GM21723 (cell line): ENCODE measurements at regions not wholly inside any gene's neighbourhood (a gene's known extent, or its start where the extent isn't known, plus 50 kb on each side); places are given as distances from the start of the nearest gene placed in this dataset.
"Not testable (repeated sequence)": the region's sequence is repeated elsewhere in the genome, so short reads cannot be mapped to it uniquely, and the experiment has no call there.

ENCODE experiments used
- ATAC-seq: cut with Tn5 transposase; IDR thresholded peaks from one replicate; pipeline ENCODE4 v1.9.1; 2021; ENCODE audit warnings: mild to moderate bottlenecking, moderate library complexity; ENCODE audit not compliant: unreplicated experiment

DNA sequence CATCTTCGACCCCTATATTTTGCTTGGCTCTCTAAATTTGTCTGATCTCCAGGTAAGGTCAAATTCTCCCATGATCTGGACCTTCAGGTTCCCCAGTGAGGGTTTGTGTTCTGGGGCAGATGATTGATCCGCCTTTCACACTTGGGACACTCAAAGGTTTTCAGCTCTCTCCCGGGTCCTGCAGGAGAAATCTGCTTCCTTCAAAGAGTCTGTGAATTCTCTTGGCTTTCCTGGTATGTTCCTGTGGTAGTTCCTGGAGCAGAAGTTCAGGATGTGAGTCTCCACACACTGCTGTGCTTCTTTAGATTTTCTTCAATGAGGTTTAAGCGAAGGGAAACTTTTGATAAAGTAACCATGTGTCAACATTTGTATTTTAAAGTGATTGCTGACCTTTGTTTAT, 318.0 kb downstream of the TAF11L14 start:
- ATAC-seq: no peak

DNA sequence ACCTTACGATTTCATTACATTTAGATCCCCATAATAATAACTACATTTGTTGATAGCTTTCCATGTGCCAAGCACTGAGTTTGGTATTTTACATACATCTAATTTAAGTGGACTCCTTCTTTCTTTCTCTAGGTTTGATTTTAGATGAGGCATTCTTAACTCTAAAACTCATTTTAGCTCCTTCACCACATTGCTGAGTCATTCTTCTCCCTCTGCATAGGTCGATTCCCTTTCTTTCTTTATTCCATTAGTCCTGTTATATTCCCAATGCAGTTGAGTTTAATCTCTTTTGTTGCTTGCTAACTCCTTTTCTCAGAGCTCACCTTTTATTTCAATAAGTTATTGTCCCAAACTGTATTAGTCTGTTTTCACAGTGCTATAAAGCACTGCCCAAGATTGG, 329.8 kb downstream of the TAF11L14 start:
- ATAC-seq: no peak

DNA sequence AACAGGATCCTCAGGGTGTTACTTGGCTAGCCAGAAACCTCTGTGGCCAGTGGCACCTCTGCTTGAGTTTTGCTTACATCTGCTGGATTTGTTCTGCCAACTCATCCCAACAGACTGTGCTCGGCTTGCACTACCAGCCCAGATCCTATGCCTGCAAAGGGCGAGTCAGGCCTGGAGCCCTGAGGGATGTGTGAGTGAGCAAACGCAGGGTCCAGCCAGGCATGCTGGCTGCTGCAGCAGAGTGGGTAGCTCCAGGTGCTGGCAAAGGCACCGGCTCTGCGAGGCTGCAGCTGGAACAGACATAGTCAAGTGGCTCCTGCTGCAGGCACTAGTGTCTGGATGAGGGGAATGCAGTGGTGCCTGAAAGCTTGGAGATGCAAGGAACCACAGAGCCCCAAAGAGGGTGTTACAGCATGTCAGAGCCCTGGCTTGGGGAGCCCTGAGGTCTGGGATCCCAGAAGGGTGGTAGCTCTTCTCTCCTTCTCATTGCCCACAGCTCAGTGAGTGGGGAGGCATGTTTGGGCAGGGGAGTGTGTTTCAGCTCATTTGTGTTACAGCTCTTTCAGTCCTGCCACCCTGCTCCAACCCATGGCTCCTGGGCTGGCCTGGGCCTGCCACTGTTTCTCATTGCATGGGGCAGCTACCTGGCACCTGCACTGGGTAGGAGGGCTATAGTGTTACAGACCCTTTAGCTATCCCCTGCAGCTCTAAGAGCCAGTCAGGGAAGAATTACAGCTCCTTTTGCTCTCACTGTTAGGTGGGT, 332.6 kb downstream of the TAF11L14 start:
- ATAC-seq: no peak

DNA sequence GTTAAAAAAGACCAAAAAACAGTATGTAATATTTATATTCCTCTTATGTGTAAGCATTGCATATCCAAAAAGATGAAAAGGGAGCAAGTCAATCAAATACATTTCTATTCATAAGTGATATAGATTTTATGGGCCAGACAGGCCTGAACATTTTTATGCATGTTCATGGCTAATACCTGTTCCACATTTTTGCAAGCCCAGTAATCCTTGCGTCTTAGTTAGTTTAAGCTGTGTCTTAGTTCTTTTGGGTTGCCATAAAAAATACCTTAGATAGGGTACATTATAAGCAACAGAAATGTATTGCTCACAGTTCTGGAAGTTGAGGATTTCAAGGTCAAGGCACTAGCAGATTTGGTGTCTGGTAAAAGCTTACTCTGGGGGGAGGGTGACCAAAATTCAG, 342.1 kb downstream of the TAF11L14 start:
- ATAC-seq: no peak

DNA sequence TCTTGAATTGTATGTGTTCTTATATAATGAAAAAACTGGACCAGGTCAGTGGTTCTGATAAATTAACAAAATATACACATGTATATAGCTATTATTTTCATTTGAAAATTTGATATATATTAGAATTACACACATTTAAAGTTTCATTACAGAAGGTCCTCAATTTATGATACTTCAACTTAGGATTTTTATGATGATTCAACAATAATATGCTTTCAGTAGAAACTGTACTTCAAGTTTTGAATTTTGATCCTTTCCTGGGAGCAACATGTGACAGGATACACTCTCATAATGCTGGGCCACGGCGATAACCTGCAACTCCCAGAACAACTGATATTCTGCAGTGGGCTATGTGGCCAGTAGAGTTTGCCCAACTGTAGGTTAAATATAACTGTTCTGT, 344.7 kb downstream of the TAF11L14 start:
- ATAC-seq: no peak

DNA sequence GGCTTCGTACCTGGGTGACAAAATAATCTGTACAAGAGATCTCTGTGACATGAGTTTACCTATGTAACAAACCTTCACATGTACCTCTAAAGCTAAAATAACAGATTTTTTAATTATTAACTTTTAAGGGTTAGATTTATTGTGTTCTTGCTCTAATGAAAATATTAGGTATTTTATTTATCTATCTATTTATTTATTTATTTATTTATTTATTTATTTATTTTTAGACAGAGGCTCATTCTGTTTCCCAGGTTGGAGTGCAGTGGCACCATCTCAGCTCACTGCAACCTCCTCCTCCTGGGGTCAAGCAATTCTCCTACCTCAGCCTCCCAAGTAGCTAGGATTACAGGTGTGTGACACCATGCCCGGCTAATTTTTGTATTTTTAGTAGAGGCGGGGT, 348.4 kb downstream of the TAF11L14 start:
- not testable (repeated sequence) for ATAC-seq

DNA sequence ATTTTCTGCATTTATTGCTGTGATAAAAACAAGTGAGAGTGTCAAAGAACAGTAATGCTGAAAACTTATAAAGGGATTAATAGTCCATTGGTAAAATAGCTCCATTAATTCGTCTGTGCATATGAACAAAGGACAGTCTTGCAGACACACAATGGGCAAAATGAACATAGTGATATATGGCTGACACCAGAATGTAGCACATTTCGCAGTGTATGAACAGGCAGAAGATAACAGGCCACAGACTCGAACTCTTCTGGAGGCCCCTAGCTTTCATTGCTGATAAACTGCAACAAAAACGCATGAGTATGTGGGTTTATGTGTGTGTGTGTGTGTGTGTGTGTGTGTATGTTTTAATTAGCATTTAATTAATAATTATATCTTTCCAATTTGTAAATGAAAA, 354.8 kb downstream of the TAF11L14 start:
- ATAC-seq: no peak

DNA sequence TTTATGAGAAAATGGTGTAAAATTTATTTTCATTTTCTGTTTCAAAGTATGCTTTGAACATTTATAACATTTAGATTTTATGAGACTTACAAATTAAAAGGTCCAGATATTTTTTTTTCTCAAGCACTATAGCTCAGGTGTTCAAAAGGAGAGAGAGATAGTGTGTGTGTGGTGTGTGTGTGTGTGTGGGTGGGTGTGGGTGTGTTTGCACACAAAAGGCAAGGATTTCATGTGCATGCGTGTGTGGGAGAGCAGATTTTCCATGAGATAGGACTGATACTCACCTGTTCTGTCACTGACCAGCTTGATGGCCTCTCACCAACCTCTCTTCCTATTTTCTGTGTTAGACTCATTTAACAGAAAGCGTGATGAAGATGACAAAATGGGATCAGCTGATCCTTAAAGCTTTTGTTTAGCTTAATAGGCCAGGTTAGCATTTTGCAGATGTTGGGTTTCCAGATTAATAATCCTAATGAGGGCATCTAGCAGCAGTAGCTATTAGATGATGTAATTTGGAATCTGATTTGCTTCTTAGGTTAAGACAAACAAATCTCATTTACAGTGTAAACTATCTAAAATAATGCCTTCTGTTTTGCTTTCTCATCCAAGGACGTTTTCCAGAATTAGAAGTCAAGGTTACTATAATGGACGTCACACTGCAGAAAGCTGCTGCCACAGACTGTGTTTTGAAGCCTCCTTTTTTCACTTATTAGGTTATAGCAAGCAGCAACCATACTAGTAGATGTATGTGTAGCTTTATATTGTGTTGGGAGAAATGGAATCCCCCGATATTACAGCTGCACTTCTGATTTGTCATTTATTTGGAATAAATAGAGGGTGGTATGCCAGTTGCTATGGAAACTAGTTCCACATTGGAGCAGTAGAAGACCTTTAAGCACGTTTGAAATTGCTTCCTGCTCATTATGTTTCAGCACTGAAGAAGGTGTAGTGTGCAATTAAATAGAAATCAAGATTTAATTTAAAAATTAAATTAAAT, 355.6 kb downstream of the TAF11L14 start:
- no peak for ATAC-seq

DNA sequence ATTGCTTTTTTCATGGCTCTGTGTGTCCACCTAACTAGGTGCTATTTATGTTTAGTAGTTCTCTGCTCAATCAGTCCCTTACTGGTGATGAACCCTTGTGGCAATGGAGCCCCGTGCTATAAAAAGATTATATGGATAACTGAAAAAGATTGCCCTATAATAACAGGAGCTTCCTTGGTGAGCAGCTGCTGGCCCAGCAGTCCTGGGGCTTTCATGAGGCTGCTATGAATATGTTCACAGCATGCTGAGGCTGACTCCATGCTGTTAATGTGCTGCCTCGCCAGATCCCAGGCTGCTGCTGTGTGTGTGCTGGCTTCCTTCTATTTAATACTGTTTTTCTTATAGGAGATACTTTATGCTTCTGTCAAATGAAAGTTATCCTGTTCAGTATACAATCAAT, 357.5 kb downstream of the TAF11L14 start:
- no peak for ATAC-seq

DNA sequence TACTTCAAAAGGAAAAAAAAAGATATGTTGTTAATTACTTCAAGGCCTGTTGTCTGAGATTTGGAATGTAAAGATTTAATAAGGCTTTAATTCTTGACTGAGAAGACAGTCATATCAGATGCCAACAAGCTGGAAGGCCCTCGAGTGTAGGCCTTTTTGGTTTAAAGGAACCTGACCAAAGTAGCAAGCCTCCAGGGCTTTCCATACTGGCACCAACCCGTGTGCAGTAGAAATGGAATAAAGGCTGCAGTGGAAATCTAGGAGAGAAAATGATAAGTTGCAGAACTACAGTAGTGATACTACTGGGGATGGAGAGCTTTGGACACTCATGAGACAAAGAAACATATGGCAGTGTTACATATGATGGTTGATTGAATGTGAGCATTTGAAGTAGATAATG, 358.0 kb downstream of the TAF11L14 start:
- ATAC-seq: no peak

DNA sequence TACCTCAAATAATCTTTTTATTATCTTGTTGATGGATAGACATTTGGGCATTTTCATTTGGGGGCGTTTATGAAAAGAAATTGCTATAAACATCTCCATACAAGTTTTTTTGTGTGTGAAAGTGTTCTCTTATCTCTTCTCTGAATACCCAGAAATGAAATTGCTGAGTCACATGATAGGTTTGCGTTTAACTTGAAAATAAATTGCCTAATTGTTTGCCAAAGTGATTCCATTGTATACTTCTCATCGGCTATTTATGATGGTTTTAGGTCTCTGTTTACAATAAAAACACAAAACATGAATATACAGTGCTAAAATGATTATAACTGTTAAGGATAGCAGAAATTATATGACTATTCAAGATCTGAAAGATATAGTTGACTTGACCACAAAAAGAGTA, 361.7 kb downstream of the TAF11L14 start:
- no peak for ATAC-seq

DNA sequence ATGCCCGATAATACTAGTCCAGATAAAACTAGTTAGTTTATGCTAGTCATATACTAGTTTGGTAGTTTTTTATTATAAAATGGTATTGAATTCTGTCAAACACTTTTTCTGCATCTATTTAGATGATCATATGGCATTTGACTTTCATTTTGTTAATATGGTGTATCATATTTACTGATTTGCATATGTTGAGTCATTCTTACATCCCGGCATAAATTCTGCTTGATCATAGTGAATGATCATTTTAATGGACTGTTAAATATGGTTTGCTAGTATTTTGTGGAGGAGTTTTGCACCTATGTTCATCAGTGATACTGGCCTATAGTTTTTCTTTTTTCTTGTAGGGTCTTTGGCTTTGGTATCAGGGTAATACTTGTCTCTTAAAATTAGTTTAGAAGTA, 365.6 kb downstream of the TAF11L14 start:
- ATAC-seq: no peak

DNA sequence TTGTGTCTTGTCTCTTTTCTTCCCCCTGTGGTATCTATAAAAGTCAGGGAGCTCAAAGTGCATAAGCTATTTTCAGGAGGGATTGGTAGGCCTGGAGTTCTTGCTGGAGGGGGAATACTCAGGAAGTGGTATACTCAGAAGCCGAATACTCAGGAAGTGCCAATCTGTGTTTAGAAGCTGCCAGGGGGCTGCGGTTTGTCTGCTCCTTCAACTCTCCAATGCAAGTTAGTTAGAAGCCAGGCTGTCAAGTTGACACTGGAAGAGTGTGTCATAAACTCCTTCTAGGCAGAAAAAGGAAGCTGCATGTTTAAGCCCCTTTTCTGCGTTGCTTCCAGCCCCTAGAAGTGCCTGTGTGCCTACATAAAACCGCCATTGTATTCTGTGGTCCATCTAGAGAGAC, 366.5 kb downstream of the TAF11L14 start:
- no peak for ATAC-seq

DNA sequence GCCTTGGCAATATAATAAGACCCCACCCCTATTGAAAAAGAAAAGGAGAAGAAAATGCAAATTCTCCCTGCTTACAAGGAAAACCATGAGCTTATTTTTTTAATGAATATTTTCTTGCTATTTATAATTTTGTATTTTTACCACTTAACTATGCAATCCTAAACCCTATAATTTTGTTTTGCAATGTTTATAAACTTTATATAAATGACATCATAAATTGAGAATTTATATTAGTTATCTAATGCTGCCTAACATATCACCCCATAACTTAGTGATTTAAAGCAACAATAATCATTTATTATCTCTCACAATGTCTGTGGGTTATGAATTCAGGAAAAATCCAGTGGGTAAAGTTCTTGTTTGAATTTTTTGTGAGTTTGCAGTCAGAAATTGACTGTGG, 369.1 kb downstream of the TAF11L14 start:
- ATAC-seq: no peak

DNA sequence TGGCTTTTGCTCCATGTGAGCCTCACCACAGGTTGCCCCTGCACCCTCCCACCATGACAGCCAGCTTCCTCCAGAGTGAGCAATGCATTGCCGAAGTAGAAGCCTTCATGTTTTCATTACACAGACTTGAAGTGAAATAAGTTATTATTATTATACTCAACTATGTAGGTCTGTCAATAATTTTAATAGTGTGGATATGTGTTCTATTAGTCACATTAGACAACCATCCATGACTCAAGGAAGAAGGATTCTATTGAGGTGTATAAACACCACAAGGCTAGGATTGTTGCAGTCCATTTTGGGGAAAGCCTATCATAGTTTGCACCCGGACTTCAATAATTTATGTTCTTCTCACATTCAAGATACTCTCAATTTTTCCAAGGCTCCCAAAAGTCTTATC, 369.5 kb downstream of the TAF11L14 start:
- no peak for ATAC-seq

DNA sequence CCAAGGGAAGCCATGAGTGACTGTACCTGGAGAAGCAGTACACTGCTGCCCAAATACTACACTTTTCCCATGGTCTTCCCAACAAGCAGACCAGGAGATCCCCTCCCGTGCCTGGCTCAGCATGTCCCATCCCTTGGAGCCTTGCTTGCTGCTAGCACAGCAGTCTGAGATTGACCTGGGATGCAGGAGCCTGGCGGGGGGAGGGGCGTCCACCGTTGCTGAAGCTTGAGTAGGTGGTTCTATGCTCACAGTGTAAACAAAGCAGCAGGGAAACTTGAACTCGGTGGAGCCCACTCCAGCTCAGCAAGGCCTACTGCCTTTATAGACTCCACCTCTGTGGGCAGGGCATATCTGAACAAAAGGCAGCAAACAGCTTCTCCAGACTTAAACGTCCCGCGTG, 372.0 kb downstream of the TAF11L14 start:
- not testable (repeated sequence) for ATAC-seq

DNA sequence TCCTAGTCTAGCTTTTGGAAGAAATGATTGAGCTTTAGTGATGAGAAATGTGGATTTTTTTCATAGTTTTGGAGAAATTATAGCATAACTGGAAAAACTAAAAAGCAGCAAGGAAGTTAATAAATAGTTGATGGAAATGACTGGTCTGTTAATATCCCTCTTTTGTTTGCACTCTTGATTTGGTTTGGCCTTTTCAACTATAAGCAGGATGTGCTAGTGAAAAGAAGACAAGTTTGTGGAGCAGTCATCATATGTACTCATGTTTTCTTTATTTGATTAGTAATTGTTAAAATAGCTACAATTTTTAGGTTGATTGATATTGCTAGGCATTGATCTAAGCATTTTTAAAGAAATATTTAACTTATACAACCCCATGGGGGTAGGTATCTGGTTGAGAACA, 374.7 kb downstream of the TAF11L14 start:
- ATAC-seq: no peak

DNA sequence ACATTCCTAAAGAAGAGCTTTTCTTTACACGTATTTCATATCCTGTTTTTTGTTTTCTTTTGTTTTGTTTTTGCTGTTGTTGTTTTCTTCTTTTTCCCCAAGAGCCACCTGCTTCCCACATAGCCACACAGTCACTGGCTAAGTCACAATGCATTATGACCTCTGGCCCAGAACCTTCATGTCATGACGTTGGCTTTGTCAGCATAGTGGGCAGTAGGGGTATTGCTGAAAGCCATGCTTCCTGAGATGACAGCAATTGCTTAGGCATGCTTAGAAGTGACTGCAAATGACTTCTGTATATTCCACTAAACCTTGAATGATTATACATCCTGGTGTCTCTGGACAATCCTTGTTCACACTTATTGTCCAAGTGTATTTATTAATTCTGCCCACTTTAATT, 375.8 kb downstream of the TAF11L14 start:
- ATAC-seq: no peak

DNA sequence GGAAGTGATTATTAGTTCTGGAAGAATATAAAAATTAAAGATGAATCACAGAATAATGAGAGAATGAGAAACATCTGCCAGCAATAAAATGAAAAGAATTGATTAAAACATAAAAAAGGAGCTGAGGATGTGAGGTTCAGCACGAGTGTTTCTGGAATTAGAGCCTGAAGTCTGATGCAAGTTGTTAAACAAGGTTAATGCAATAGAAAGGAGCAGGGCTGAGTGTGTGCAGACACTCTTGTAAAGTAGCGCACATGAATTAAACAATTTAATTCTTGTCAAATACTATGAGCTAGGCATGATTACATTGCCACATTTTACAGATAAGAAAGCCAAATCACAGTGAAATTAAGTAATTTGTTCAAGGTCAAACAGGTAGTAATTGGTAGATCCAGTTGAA, 384.2 kb downstream of the TAF11L14 start:
- ATAC-seq: no peak

DNA sequence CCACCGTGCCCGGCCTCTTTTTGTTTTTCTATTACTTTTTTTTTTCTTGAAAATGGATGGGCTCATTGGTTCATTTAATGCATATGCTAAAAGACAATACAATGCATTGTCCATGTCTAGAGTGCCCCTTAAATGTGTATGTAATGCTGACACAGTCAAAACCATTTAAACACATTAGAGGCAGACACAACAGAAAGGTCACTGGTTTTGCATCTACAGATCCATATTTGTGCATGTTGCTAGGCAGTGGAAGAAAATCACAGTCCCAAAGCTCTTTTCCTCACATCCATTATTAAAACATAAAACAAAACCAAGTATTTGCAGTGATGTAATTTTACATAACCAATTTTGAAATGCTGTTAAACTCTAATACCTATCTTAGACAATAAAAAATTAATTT, 389.0 kb downstream of the TAF11L14 start:
- ATAC-seq: no peak

DNA sequence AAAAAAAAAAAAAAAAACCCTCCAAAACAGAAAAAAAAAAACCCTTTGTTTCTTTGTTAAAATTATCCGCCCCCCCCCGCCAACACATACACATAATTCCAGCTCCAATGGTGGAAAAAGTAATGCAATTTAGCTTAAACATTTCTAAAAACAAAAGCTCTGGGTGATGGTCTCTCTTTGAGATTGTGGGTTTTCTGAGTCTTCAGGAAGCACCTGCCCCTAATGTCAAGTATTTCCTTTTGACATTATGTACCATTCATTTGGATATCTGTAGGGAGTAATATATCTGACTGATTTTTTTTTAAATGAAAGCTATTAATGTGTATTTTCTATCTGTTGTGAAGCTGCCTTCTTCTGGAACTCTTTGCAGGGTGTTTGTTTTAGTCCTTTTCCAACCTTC, 389.7 kb downstream of the TAF11L14 start:
- no peak for ATAC-seq

DNA sequence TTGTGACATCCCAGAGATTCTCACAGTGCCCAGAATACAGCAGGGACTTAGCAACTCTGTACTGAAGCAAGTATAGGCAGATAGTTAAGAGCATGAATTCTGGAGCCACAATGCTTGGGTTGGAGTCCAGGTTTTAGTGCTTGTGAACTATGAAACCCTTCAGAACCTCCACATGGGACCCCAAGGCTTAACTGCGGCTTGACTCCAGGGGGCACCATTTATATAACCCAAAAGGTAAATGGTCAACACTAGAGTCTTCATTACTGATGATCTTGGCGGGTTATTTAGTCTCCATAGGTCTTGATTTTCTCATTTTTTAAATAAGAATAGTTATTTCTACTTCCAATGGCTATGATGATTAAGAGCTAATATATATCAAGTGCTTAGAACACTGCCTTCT, 390.3 kb downstream of the TAF11L14 start:
- ATAC-seq: no peak
